MM.1S (cell line): ENCODE measurements at regions not wholly inside any gene's neighbourhood (a gene's known extent, or its start where the extent isn't known, plus 50 kb on each side); places are given as distances from the start of the nearest gene placed in this dataset.

Experiments used
- DNase-seq: peaks from one replicate; pipeline ENCODE4 v3.0.0-alpha.2; 2015
- H2AFZ ChIP-seq: fragments of 300-600 bp; sonication (generic); 2 replicates; pipeline ENCODE4 v1.6.0; 2016; ENCODE audit warnings: antibody characterized with exemption, low read length
- H3F3A ChIP-seq: fragments of 300-600 bp; sonication (generic); 2 replicates; pipeline ENCODE4 v1.6.1; 2016; ENCODE audit warnings: mild to moderate bottlenecking, antibody characterized with exemption, low read length, moderate library complexity, mixed read lengths; ENCODE audit not compliant: insufficient read depth
- H3K27ac ChIP-seq: fragments of 300-600 bp; sonication (generic); 2 replicates; pipeline ENCODE4 v1.5.1; 2016; ENCODE audit warnings: mild to moderate bottlenecking, low read length
- H3K27me3 ChIP-seq: fragments of 300-600 bp; sonication (generic); replicated peaks from 2 replicates; pipeline ENCODE4 v1.6.0; 2016; ENCODE audit warnings: low read length; ENCODE audit not compliant: insufficient read depth
- H3K36me3 ChIP-seq: fragments of 300-600 bp; sonication (generic); replicated peaks from 2 replicates; pipeline ENCODE4 v1.6.1; 2016; ENCODE audit warnings: mild to moderate bottlenecking, low read length, mixed read lengths; ENCODE audit not compliant: insufficient read depth
- H3K4me1 ChIP-seq: fragments of 300-600 bp; sonication (generic); 2 replicates; pipeline ENCODE4 v1.6.1; 2016; ENCODE audit warnings: low read length, mixed read lengths
- H3K4me2 ChIP-seq: fragments of 300-600 bp; sonication (generic); 2 replicates; pipeline ENCODE4 v1.6.0; 2016; ENCODE audit warnings: low read depth, low read length
- H3K4me3 ChIP-seq: fragments of 300-600 bp; sonication (generic); 2 replicates; pipeline ENCODE4 v1.5.1; 2016; ENCODE audit warnings: low read length, mixed read lengths
- H3K79me2 ChIP-seq: fragments of 300-600 bp; sonication (generic); 2 replicates; pipeline ENCODE4 v1.6.1; 2016; ENCODE audit warnings: mixed run types, low read length, mixed read lengths
- H3K9ac ChIP-seq: fragments of 300-600 bp; sonication (generic); 2 replicates; pipeline ENCODE4 v1.6.1; 2016; ENCODE audit warnings: low read length, mixed read lengths
- H3K9me2 ChIP-seq: fragments of 300-600 bp; sonication (generic); replicated peaks from 2 replicates; pipeline ENCODE4 v1.6.1; 2016; ENCODE audit warnings: mild to moderate bottlenecking, low read length, mixed read lengths; ENCODE audit not compliant: insufficient read depth
- H3K9me3 ChIP-seq: fragments of 300-600 bp; sonication (generic); replicated peaks from 2 replicates; pipeline ENCODE4 v1.6.1; 2016; ENCODE audit warnings: mild to moderate bottlenecking, low read length, mixed read lengths; ENCODE audit not compliant: insufficient read depth
- H4K20me1 ChIP-seq: fragments of 300-600 bp; sonication (generic); 2 replicates; pipeline ENCODE4 v1.6.1; 2016; ENCODE audit warnings: mild to moderate bottlenecking, low read length, moderate library complexity, mixed read lengths; ENCODE audit not compliant: insufficient read depth
- EZH2 ChIP-seq: fragments of 300-600 bp; sonication (generic); optimal IDR thresholded peaks from 2 replicates; pipeline ENCODE3; 2017; ENCODE audit warnings: low read depth, mild to moderate bottlenecking, antibody characterized with exemption, low read length, mixed read lengths
- EZH2phosphoT487 ChIP-seq: fragments of 300-600 bp; sonication (generic); IDR thresholded peaks from 2 replicates; pipeline ENCODE4 v1.6.1; 2018; ENCODE audit warnings: antibody characterized with exemption, low read length
- TF ChIP-seq, protein P1 (sequence below): fragments of 300-600 bp; sonication (generic); IDR thresholded peaks from 2 replicates; pipeline ENCODE4 v1.5.1; 2016; ENCODE audit warnings: antibody characterized with exemption, low read length, mixed read lengths

DNA sequence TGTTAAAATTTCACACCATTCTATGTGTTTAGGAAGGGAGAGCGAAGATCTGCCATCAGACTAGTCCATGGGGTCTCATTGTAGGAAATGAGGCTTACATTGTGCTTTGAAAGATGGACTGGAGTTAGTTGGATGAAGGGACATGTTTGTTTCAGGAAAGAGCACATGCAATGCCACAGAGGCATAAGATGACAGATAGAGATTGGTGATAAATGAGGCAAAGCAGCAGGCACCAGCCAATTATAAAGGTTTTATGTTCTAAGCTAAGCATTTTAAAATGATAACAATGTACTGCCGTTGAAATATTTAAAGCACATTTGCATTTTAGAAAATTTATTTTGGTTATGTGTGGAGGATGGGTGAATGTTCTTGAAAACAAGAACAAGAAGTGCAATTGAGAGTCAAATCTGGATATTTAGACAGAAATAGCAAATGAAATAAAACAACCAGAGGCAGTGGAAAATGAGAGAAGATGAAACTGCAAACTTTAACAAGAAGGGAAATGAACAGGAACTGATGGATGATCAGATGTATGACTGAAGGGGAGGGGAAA, 957.2 kb downstream of the FSTL5 start:
- no peak overlapping the region for H2AFZ ChIP-seq
- H3K4me1 ChIP-seq = no peaks in the 10 kb centered on the region
- TF ChIP-seq EZH2phosphoT487 (no peak), EZH2 (no peak)
- TF ChIP-seq, protein P1, sequence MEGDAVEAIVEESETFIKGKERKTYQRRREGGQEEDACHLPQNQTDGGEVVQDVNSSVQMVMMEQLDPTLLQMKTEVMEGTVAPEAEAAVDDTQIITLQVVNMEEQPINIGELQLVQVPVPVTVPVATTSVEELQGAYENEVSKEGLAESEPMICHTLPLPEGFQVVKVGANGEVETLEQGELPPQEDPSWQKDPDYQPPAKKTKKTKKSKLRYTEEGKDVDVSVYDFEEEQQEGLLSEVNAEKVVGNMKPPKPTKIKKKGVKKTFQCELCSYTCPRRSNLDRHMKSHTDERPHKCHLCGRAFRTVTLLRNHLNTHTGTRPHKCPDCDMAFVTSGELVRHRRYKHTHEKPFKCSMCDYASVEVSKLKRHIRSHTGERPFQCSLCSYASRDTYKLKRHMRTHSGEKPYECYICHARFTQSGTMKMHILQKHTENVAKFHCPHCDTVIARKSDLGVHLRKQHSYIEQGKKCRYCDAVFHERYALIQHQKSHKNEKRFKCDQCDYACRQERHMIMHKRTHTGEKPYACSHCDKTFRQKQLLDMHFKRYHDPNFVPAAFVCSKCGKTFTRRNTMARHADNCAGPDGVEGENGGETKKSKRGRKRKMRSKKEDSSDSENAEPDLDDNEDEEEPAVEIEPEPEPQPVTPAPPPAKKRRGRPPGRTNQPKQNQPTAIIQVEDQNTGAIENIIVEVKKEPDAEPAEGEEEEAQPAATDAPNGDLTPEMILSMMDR = no peak
- no peaks in the 10 kb centered on the region for H3K9me3 ChIP-seq
- H3K36me3 ChIP-seq = no peaks in the 10 kb centered on the region
- no peak overlapping the region for H3K4me2 ChIP-seq
- DNase-seq = no peak
- H3K27me3 ChIP-seq = no peaks in the 10 kb centered on the region
- H3K27ac ChIP-seq = no peak overlapping the region
- H3K79me2 ChIP-seq = no peaks in the 10 kb centered on the region
- H3K4me3 ChIP-seq = no peak overlapping the region
- no peaks in the 10 kb centered on the region for H3K9me2 ChIP-seq
- H3F3A ChIP-seq = no peaks in the 10 kb centered on the region
- H3K9ac ChIP-seq = no peak overlapping the region
- no peaks in the 10 kb centered on the region for H4K20me1 ChIP-seq

DNA sequence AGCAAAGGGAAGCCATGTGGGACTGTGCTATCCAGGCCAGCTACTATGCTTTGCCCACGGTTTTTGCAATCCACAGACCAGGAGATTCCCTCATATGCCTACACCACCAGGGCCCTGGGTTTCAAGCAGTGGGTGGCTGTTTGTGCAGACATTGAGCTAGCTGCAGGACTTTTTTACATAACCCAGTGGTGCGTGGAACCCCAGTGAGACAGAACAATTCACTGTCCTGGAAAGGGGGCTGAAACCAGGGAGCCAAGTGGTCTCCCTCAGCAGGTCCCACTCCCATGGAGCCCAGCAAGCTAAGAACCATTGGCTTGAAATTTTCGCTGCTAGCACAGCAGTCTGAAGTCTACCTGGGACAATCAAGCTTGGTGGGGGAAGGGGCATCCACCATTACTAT, 959.9 kb downstream of the FSTL5 start:
- Histone ChIP-seq H3K4me2 (no peak overlapping the region), H3K79me2 (no peaks in the 10 kb centered on the region), H3K9me2 (no peaks in the 10 kb centered on the region), H3F3A (no peaks in the 10 kb centered on the region), H3K4me3 (no peak overlapping the region), H2AFZ (no peak overlapping the region), H3K9me3 (no peaks in the 10 kb centered on the region), H3K27ac (no peak overlapping the region), H4K20me1 (no peaks in the 10 kb centered on the region), H3K4me1 (no peaks in the 10 kb centered on the region), H3K9ac (no peak overlapping the region), H3K27me3 (no peaks in the 10 kb centered on the region), H3K36me3 (no peaks in the 10 kb centered on the region)
- no peak for DNase-seq
- TF ChIP-seq EZH2 = no peak
- TF ChIP-seq, protein P1 = no peak
- no peak for TF ChIP-seq EZH2phosphoT487

DNA sequence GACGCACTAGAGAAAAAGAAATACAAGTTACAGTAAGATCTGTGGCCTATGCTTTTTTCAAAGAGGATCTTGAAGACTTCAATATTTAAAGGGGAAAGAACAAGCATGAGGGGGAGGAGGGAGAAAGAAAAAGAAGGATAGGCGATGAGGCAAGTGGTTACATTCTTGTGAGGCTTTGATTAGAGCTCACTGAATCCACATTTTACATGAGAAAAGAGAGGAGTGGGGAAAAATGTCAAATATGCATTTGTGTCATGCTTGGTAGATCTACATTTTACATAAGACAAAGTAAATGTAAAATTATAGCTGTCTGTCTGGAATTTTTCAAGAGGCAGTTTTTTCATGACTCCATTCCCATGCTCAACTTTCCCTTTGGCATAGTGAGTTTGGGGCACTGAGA, 965.9 kb downstream of the FSTL5 start:
- Histone ChIP-seq H3K4me1 (no peaks in the 10 kb centered on the region), H3K36me3 (no peaks in the 10 kb centered on the region), H3K4me2 (no peak overlapping the region), H3K4me3 (no peak overlapping the region), H2AFZ (no peak overlapping the region), H3K27ac (no peak overlapping the region), H3F3A (no peaks in the 10 kb centered on the region), H3K79me2 (no peaks in the 10 kb centered on the region), H3K9ac (no peak overlapping the region), H3K27me3 (no peaks in the 10 kb centered on the region), H3K9me3 (no peaks in the 10 kb centered on the region), H3K9me2 (no peaks in the 10 kb centered on the region), H4K20me1 (no peaks in the 10 kb centered on the region)
- no peak for DNase-seq
- TF ChIP-seq, protein P1 = no peak
- TF ChIP-seq EZH2phosphoT487 (no peak), EZH2 (no peak)
